Adrenal gland (tissue), 9 donors: ENCODE measurements at regions not wholly inside any gene's neighbourhood (a gene's known extent, or its start where the extent isn't known, plus 50 kb on each side); places are given as distances from the start of the nearest gene placed in this dataset.

Experiments used
- DNase-seq, 7 donors: peaks; one replicate each; pipeline ENCODE4 v3.0.0-alpha.2; 2019 to 2020
- H3K27ac ChIP-seq, 5 donors: fragments of 200-600 bp; sonication (generic) in 4 of 5; 1 replicate in 3 of 5; 2 replicates in 2 of 5; pipeline versions ENCODE4 v1.5.1 to v1.8.0; 2016 to 2020; ENCODE audit warnings: mild to moderate bottlenecking in 1 of 5
- H3K27me3 ChIP-seq: fragments of 200-600 bp; 2 replicates; pipeline ENCODE4 v1.8.0; 2021
- H3K36me3 ChIP-seq, 2 donors: fragments of 200-600 bp; replicated peaks in 1 of 2; 1 replicate in 1 of 2; 2 replicates in 1 of 2; pipeline versions ENCODE4 v1.5.1 to v1.8.0; 2018 to 2022
- H3K4me1 ChIP-seq, 2 donors: fragments of 200-600 bp; replicated peaks in 1 of 2; 1 replicate in 1 of 2; 2 replicates in 1 of 2; pipeline versions ENCODE4 v1.5.1 to v1.8.0; 2018 to 2021
- H3K4me3 ChIP-seq, 4 donors: fragments of 200-600 bp; sonication (generic) in 3 of 4; one replicate each; pipeline ENCODE4 v1.5.1; 2016 to 2018
- H3K9me3 ChIP-seq, 3 donors: fragments of 200-600 bp; sonication (generic) in 1 of 3; replicated peaks in 1 of 3; 1 replicate in 2 of 3; 2 replicates in 1 of 3; pipeline versions ENCODE4 v1.5.1 to v1.8.0; 2016 to 2021
- CTCF ChIP-seq, 6 experiments: fragments of 450-650 bp in 4 of 6; fragments of 200-600 bp in 2 of 6; sonication (generic) in 1 of 6; IDR thresholded peaks; 1 replicate in 5 of 6; 2 replicates in 1 of 6; pipeline versions ENCODE4 v1.5.1 to v1.8.0; 2016 to 2021; ENCODE audit warnings: antibody characterized with exemption in 6 of 6, mild to moderate bottlenecking in 2 of 6, moderate library complexity in 1 of 6
- POLR2A ChIP-seq, 2 donors: fragments of 450-650 bp; IDR thresholded peaks; one replicate each; pipeline ENCODE4 v1.6.1; 2017; ENCODE audit warnings: antibody characterized with exemption in 2 of 2, mild to moderate bottlenecking in 2 of 2, moderate library complexity in 1 of 2
- WGBS, 4 donors: extraction: QIAGEN DNeasy Blood & Tissue Kit in 2 of 4; methylation state at CpG; one replicate each; pipeline versions ENCODE4 v1.1.5 to v1.1.7; 2013 to 2017; 5-methylcytosine and 5-hydroxymethylcytosine counted together
- intact Hi-C, 2 donors: fragments of 100-400 bp; cut with DNase I; formaldehyde crosslinking; loops; one replicate each; pipeline versions ENCODE4 v1.14.1 to v1.15.0; 2022 to 2023
- donor health status: healthy with polysubstance abuse.
- donor health status: Bipolar disorder and iron deficiency.
- donor health status: DM: yes; HTN: yes; CAD: no.
- donor health status: DM: no; HTN: no; CAD: no.
- donor health status: DM: no; HTN: no; CAD: no.

- no peaks in the 10 kb centered on the region for H3K27me3 ChIP-seq
- TF ChIP-seq CTCF (IDR thresholded peaks at IDR 0.05) (no peak), POLR2A (IDR thresholded peaks at IDR 0.05) (no peak)
- WGBS, 4 donors: 57 to 69% (median 62%) methylated on average over 4 of the region's 4 CpGs
- intact Hi-C loops: no loop called here
- H3K4me3 ChIP-seq: no peak overlapping the region
- H3K27ac ChIP-seq: no peak overlapping the region
- DNase-seq: no peak
- H3K4me1 ChIP-seq: no peaks in the 10 kb centered on the region
- no peaks in the 10 kb centered on the region for H3K36me3 ChIP-seq
- no peaks in the 10 kb centered on the region for H3K9me3 ChIP-seq
These were observed 152.5 kb downstream of the MEX3B start for GRCh38 chr15:81893182-81893835.

GRCh38 chr15:81890496-81890895 is 155.3 kb downstream of the MEX3B start:
- H3K4me3 ChIP-seq: no peak overlapping the region
- H3K4me1 ChIP-seq: no peaks in the 10 kb centered on the region
- intact Hi-C loops: no loop called here
- 59 to 95% (median 87%) methylated on average over 1 of the region's 1 CpG for WGBS, 4 donors
- no peak for TF ChIP-seq POLR2A (IDR thresholded peaks at IDR 0.05)
- TF ChIP-seq CTCF (IDR thresholded peaks at IDR 0.05): no peak
- no peak for DNase-seq
- no peaks in the 10 kb centered on the region for H3K36me3 ChIP-seq
- H3K27ac ChIP-seq: no peak overlapping the region
- no peaks in the 10 kb centered on the region for H3K27me3 ChIP-seq
- H3K9me3 ChIP-seq: no peaks in the 10 kb centered on the region

DNA sequence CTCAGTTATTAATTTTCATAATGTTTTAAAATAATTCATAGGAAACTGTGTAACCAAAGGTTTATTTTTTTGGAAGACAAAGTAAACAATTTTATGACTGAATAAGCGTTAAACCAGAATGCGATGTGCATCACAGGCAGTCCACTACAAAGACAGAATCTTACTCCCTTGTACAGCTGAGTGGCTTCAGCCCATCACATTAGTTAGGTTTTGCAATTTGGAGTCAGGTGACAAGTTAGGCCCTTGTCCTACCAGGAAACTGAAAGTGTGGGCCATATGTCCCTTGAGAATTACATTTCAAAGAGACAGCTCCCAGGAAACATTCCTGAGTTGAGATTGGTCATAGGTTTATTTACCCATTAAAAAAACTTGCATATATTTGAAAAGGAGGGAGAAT is 156.3 kb downstream of the MEX3B start:
- H3K4me1 ChIP-seq: no peaks in the 10 kb centered on the region
- WGBS, 4 donors: 72 to 84% (median 79%) methylated on average over 2 of the region's 2 CpGs
- no peaks in the 10 kb centered on the region for H3K36me3 ChIP-seq
- TF ChIP-seq CTCF (IDR thresholded peaks at IDR 0.05) (no peak), POLR2A (IDR thresholded peaks at IDR 0.05) (no peak)
- no peaks in the 10 kb centered on the region for H3K27me3 ChIP-seq
- no peak overlapping the region for H3K4me3 ChIP-seq
- H3K27ac ChIP-seq: no peak overlapping the region
- H3K9me3 ChIP-seq: no peaks in the 10 kb centered on the region
- intact Hi-C loops: no loop called here
- DNase-seq: no peak

GRCh38 chr15:81888748-81889484 is 156.9 kb downstream of the MEX3B start:
- no peaks in the 10 kb centered on the region for H3K4me1 ChIP-seq
- no peak overlapping the region for H3K27ac ChIP-seq
- intact Hi-C loops: no loop called here
- DNase-seq: no peak
- WGBS, 4 donors: 59 to 67% (median 63%) methylated on average over 10 of the region's 10 CpGs
- no peak overlapping the region for H3K4me3 ChIP-seq
- TF ChIP-seq POLR2A (IDR thresholded peaks at IDR 0.05) (no peak), CTCF (IDR thresholded peaks at IDR 0.05) (no peak)
- H3K36me3 ChIP-seq: no peaks in the 10 kb centered on the region
- H3K27me3 ChIP-seq: no peaks in the 10 kb centered on the region
- no peaks in the 10 kb centered on the region for H3K9me3 ChIP-seq
